ENCODE measurements at regions not wholly inside any gene's neighbourhood (a gene's known extent, or its start where the extent isn't known, plus 50 kb on each side); places are given as distances from the start of the nearest gene placed in this dataset.

- TF ChIP-seq POLR2A (IDR thresholded peaks at IDR 0.05) (no peak), CTCF (IDR thresholded peaks at IDR 0.05) (no peak)
These were observed 132.9 kb upstream of the SH3BP4 start for GRCh38 chr2:234818937-234819336.
